ENCODE measurements at regions not wholly inside any gene's neighbourhood (a gene's known extent, or its start where the extent isn't known, plus 50 kb on each side); places are given as distances from the start of the nearest gene placed in this dataset.

DNA sequence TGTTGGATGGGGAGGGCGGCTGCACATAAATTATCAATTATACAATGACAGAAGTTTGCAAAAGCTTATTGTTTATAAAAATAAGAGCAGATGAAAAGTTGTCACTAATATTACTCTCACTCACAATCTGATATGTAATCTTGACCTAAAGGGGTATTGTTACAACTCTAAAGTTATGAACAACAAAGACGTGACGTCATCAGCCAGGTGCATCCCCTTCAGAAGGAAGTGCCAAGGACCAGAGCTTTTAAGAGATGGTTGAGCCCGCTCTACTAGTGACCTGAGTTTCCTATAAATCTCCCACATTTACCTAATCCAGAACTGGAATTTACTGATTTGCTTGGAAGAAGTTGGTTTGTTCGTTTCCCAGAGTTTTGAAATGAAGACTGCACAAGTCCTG lies 247.7 kb upstream of the MGMT start:
- no peaks in the 10 kb centered on the region for H3K36me3 ChIP-seq (ENCODE audit: control insufficient read depth, insufficient read depth, low read length)
- no peak overlapping the region for H3K4me3 ChIP-seq (ENCODE audit: low read depth, low read length)
- DNase-seq (ENCODE audit: low read depth), result no peak
- TF ChIP-seq, protein P1, sequence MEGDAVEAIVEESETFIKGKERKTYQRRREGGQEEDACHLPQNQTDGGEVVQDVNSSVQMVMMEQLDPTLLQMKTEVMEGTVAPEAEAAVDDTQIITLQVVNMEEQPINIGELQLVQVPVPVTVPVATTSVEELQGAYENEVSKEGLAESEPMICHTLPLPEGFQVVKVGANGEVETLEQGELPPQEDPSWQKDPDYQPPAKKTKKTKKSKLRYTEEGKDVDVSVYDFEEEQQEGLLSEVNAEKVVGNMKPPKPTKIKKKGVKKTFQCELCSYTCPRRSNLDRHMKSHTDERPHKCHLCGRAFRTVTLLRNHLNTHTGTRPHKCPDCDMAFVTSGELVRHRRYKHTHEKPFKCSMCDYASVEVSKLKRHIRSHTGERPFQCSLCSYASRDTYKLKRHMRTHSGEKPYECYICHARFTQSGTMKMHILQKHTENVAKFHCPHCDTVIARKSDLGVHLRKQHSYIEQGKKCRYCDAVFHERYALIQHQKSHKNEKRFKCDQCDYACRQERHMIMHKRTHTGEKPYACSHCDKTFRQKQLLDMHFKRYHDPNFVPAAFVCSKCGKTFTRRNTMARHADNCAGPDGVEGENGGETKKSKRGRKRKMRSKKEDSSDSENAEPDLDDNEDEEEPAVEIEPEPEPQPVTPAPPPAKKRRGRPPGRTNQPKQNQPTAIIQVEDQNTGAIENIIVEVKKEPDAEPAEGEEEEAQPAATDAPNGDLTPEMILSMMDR (IDR thresholded peaks at IDR 0.05; ENCODE audit: insufficient read depth, low read length, poor library complexity, severe bottlenecking), result no peak
- no peaks in the 10 kb centered on the region for H3K27me3 ChIP-seq (ENCODE audit: control insufficient read depth, insufficient read depth, low read length)

DNA sequence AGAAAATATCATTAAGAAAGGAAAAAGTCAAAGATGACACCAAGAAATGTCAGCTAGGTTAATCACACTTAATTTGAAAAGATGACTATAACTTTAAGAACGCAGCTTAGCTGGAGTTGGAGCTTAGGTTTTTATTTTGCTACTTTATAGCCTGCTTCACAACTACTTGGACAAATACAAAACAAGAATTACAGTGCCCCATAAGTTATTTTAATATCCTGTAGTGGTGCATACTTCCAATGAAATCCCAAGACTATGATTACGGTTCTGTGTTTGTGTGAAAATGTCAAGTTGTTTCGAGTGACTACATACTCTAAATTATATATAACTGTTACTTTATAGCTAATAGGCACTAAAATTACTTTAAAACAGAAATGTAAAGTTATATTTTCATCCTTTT lies 244.6 kb upstream of the MGMT start:
- no peaks in the 10 kb centered on the region for H3K27me3 ChIP-seq (ENCODE audit: control insufficient read depth, insufficient read depth, low read length)
- DNase-seq (ENCODE audit: low read depth), result no peak
- TF ChIP-seq, protein P1 (IDR thresholded peaks at IDR 0.05; ENCODE audit: insufficient read depth, low read length, poor library complexity, severe bottlenecking), result no peak
- H3K4me3 ChIP-seq (ENCODE audit: low read depth, low read length), result no peak overlapping the region
- H3K36me3 ChIP-seq (ENCODE audit: control insufficient read depth, insufficient read depth, low read length), result no peaks in the 10 kb centered on the region

DNA sequence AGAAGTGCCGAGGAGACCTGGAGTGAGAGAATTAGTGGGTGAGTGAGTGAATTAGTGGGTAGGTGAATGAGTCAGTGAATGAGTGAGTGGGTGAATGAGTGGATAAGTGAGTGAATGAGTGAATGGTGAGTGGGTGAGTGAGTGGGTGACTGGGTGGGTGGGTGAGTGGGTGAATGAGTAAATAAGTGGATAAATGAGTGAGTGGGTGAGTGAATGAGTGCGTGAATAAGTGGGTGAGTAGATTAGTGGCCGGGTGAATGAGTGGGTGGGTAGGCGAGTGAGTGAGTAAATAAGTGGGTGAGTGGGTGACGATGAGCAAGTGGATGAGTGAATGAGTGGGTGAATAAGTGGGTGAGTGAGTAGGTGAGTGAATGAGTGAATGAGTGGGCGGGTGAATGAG lies 243.7 kb upstream of the MGMT start:
- H3K4me3 ChIP-seq (ENCODE audit: low read depth, low read length), result no peak overlapping the region
- no peaks in the 10 kb centered on the region for H3K27me3 ChIP-seq (ENCODE audit: control insufficient read depth, insufficient read depth, low read length)
- TF ChIP-seq, protein P1 (IDR thresholded peaks at IDR 0.05; ENCODE audit: insufficient read depth, low read length, poor library complexity, severe bottlenecking), result no peak
- H3K36me3 ChIP-seq (ENCODE audit: control insufficient read depth, insufficient read depth, low read length), result no peaks in the 10 kb centered on the region
- no peak for DNase-seq (ENCODE audit: low read depth)

DNA sequence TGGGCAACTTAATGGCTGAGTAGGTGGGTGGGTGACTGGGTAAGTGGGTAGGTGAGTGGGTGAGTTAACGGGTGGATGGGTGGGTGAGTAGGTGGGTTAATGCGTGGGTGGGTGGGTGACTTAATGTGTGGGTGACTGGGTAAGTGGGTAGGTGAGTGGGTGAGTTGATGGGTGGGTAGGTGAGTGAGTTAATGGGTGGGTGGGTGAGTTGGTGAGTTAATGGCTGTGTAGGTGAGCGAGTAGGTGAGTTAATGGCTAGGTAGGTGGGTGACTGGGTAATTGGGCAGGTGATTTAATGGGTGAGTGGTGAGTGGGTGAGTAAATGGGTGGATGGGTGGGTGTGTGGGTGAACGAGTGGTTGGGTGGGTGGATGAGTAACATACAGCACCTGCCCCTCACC lies 243.0 kb upstream of the MGMT start:
- TF ChIP-seq, protein P1 (IDR thresholded peaks at IDR 0.05; ENCODE audit: insufficient read depth, low read length, poor library complexity, severe bottlenecking), result no peak
- no peak for DNase-seq (ENCODE audit: low read depth)
- Histone ChIP-seq H3K4me3 (ENCODE audit: low read depth, low read length) (no peak overlapping the region), H3K36me3 (ENCODE audit: control insufficient read depth, insufficient read depth, low read length) (no peaks in the 10 kb centered on the region), H3K27me3 (ENCODE audit: control insufficient read depth, insufficient read depth, low read length) (no peaks in the 10 kb centered on the region)

DNA sequence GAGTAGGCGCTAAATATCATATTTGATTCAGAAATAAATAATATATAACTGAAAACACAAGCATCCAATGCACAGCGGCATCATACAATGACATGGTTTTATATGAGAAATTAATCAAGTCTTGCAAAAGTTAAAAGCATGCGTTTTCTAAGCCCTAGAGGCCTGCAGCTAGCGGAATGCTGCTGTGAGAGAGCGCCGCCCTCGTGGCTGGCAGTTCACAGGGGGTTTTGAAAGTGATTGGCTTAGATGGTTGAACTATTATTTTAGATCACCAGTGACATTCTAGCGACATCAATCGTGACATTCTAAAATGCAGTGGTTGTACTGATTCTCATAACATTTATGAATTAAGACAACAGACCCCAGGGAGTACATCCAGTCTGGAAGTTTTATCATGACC lies 235.2 kb upstream of the MGMT start:
- Histone ChIP-seq H3K4me3 (ENCODE audit: low read depth, low read length) (no peak overlapping the region), H3K27me3 (ENCODE audit: control insufficient read depth, insufficient read depth, low read length) (no peaks in the 10 kb centered on the region), H3K36me3 (ENCODE audit: control insufficient read depth, insufficient read depth, low read length) (no peaks in the 10 kb centered on the region)
- DNase-seq (ENCODE audit: low read depth), result no peak
- TF ChIP-seq, protein P1 (IDR thresholded peaks at IDR 0.05; ENCODE audit: insufficient read depth, low read length, poor library complexity, severe bottlenecking), result no peak

DNA sequence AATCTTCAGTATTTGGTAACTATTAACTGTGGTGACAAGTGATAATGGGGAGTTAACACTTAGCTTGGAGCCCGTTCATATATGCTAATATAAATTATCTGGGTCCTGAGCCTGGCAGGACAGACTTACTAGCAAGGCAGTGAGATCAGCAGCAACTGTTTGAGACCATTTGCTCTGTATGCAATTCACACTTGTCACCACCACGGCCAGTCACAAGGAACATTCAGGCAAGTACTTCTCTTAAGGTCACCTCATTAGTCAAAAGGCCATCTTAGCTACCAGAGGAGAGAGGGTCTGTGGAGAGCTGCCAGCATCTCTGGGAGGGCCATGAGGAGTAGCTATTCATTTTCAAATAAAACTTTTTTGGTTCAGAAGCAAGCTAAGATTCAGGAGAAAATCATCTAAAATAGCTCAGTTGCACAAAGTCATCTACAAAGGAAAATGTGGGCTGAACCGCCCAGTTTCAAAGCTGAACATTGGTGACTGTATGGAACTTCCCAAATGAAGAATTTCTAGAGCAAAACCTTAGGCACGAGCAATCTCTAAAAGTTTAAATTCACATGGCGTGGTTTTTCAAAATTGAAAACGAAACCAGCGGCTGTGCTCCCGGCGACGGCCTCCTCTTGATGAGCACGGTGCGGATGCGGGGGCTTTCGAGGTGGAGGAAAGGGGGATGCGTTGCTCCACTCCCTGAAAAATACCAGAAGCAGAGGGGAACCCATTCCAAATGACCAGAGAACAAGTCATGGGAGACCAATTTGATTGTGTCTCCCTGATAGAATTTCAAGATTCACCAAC lies 233.5 kb upstream of the MGMT start:
- H3K36me3 ChIP-seq (ENCODE audit: control insufficient read depth, insufficient read depth, low read length), result no peaks in the 10 kb centered on the region
- DNase-seq (ENCODE audit: low read depth), result no peak
- TF ChIP-seq, protein P1 (IDR thresholded peaks at IDR 0.05; ENCODE audit: insufficient read depth, low read length, poor library complexity, severe bottlenecking), result no peak
- no peak overlapping the region for H3K4me3 ChIP-seq (ENCODE audit: low read depth, low read length)
- no peaks in the 10 kb centered on the region for H3K27me3 ChIP-seq (ENCODE audit: control insufficient read depth, insufficient read depth, low read length)

Measured in kidney epithelial cell (primary cell).